ENCODE measurements at regions not wholly inside any gene's neighbourhood (a gene's known extent, or its start where the extent isn't known, plus 50 kb on each side); places are given as distances from the start of the nearest gene placed in this dataset.

DNA sequence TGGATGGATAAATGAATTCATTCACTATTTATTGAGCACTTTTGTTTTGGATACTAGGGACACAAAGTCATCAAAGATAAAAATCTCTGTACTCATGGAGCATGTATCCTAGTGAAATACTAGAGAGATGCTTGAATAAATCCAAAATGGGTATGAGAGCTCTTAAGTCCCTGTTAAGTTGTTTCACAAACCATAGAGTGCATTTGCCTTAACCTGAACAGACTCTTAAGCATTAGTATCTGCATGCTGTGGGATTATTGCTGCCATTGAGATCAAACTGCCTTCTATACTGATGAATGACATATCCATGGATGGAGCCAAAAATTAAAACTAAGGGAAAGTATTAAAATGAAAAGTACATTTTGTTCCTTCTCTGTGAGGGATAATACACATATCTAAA is 206.5 kb upstream of the KRR1 start:
- DNase-seq: no peak

DNA sequence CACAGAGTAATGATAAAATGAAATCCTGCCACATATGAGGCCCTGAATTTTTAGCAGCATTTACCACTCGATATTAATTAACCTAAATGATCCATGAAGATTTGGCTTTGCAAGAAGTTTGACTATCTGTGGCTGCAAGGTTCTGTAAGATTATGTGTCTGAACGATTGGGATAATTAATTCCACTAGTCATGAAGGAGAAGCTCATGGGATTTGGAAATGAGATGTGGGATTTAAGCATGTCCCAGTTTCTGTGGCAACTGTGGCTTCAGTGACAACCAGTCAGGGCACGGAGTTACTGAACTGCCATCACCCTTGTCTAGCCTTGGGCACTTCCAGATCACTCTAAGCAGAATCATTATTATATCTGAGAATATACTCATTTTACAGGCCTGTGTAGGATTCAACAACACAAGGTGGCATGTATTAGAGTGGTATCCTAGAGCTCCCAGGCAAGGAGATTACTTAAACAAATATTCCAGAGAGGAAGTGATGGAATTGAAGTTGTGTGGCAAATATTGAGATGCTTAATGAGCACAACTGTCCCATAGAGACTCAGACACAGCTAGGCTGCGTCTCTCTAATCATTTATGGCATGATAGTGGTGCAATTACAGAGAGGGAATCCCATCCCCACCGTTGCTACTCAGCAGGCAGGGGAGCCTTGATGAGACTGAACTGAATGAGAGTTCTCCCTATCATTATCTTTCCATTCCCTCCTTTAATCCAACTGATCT is 205.0 kb upstream of the KRR1 start:
- DNase-seq: no peak

DNA sequence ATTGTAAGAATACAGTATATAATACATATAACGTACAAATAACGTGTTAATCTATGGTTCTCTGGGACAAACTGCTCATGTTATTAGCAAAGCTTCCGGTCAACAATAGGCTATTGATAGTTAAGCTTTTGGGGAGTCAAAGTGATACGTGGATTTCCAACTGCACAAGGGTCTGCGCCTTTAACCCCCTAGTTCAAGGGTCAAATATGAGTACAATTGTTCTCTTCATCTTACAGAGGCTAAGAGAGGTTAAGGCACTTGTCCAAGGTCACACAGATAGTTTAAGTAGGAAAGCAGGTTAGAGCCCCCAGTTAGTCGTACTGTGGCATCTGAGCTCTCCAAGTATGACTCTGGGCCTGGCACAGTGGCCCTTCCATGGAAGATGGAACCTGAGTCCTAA is 204.3 kb upstream of the KRR1 start:
- DNase-seq: no peak

DNA sequence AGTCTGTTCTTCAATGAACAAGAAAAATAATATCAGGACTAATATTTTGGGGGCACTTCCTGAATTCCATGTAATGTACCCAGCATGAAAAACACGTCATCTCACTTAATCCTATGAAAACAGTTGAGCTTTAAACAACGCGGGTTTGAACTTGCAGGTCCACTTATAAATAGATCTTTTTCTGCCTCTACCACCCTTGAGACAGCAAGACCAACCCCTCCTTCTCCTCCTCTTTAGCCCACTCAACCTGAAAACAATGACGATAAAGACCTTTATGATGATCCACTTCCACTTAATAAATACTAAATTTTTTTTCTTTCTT is 203.9 kb upstream of the KRR1 start:
- DNase-seq: no peak

DNA sequence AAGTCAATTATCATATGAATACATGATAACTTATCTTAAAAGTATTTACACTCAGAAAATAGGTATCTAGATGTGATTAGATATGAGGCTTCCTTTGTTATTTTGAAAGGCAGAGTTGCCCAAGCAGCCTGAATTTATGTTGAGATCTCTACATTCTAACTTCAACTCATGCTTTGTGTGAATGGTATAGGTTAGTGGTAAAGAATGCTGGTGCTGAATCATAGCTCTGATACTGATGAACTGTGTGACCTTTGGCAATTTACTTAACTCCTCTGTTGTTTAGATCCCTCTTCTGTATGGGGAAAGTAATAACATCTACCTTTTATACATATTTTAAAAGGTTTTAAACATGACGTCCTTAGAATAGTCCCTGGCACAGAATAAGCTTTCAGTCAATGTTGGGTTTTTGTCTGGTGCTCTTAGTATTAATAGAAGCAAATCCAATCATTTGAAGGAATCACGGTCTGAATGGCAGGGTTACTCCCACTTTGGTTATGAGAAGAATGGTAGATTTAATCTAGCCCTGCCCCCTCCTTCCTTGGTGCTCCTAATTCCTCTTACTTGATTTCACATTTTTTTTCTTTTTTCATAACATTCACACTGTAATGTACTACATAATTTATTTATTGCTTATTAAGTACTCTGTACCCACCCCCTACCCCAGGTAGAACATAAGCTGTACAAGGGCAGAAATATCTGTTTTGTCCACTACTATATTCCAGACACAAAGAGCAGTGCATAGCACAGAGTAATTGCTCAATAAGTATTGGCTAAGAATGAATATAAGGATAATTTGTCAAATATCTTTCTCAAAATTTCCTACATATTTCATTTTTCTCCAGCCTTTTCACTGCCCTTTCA is 203.3 kb upstream of the KRR1 start:
- no peak for DNase-seq

DNA sequence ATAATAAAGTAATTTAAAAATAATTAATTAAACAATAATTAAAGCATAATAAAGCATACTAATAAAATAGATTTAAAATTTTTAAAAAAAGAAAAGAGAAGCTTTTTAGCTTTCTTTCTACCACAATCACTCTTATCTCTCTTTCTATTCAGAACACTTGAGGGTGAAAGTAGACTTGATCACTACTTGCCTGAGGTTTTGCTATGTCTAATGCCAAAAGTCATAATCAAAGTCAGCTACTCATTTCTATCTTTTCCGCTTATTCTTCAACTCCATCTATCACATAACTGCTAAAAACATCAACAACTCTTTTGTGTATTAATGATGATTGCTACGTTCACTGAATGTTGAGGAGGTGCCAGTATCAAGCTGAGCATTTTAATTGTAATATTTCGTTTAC is 202.0 kb upstream of the KRR1 start:
- DNase-seq: no peak

DNA sequence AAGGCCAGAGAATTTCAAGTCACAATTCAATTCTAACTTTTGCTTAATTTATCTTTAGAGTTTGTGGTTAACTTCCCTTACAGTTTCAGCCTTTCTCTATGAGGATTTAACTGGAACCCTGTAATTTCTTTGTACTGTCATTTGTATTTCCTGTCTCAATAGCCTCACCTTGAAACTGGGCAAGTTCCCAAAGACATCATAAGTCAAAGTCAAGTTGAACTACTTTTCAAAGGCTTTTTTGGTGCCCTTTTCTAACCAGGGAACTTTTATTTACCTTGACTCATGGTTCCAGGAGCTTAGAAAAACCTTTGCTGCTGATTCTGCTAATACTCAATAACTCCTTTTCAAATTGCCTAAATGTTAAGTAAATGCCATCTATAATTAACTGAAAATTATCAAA is 200.8 kb upstream of the KRR1 start:
- no peak for DNase-seq

DNA sequence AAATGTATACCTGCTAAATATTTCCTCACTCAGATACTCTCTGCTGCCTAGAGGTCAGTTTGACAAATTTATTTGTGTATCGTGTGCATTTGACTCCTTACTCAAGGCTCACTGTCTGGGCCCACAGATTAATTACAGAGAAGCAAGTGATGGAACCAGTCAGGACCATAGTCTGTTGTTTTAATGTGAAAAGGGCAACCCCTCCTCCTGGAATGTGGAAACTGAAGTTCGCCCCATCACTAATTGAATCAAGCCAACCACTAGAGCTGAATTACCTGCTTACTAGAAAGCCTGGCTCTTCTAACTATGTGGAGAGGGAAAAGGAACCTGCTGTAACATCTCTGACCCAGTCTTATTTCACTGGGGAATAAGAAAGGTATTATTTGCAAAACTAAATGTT is 199.9 kb upstream of the KRR1 start:
- no peak for DNase-seq

DNA sequence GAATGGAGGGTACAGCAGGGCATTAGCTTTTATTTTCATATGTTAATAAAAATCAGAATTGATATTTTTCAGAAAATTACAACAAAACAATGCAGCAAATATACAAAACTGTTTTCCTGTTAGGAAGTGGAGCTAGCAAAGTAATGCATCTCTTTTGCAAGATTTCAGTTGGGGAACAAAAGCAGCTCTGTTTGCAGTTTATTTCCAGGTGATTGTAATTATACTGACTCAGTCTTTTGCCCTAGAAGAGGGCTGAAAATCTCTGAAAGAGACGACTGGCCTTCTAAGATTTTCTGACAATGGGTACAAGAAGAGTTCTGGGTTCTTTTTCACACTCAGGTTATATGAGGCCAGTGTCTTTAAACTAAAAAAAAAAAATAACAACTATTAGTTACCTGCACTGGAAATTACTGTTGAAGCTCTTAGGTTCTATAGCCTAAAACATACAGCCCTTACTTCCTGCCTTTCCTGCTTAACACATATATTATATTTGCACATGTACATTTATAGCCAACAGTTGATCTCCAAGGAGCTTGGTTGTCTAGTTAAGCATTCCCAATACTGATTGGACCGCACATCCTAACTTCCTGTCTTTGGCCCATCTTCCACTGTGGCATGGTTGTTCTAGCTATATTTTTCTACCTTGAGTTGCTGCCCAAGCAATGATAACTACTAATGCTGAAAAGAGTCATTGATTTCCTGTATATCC is 199.1 kb upstream of the KRR1 start:
- DNase-seq: no peak

DNA sequence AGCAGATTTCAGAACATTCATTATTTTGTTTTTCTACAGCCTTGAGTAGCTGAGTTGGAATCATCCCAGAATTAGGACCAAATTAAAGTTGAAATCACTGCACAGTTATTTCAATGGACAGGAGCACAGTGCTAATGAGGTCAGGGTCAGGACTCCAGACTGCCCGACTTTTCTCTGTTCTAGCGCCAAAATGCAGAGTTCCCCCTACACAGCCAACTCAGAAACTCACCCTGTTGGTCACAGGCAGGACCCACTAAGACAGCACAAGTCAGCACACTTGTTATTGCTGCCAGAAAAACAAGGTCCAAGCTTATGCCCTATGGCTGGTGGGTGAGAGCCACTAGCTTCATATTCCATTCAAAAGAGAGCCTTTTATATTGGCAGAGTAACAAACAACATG is 198.1 kb upstream of the KRR1 start:
- DNase-seq: no peak

DNA sequence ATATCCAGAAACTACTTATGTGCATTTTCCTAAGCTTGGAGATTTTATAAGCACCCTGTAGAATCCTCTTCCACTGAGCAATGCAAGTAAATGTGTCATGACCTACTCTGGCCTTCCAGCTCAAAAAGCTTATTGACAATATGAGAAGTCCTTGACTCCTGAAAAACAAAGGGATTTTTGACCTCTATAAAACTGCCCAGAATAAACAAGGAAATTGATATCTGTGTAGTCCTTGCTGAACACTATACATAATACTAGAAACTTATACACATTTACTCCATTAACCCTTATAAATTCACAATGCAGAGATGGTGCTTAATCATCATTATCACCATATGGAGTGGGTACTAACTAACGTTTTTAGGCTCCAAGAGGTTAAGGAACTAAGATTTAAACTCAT is 197.4 kb upstream of the KRR1 start:
- no peak for DNase-seq

DNA sequence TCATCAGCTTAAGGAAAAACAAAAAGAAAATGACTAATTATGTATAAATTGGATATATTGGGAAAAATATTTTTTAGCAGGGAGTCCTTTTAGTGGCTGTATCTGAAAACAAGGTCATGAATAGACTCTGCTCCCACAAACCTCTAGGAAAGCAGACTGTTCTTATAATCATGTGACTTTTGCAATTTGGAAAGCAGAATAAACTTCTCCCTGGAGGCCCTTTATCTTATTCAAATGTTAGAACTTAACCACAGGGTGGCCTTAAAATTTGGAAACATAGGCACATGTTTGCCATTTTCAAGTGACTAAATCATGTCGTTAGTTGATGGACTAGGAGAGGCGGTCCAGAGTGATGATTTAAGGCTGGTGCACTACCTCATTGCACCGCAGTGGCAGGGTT is 196.6 kb upstream of the KRR1 start:
- no peak for DNase-seq

DNA sequence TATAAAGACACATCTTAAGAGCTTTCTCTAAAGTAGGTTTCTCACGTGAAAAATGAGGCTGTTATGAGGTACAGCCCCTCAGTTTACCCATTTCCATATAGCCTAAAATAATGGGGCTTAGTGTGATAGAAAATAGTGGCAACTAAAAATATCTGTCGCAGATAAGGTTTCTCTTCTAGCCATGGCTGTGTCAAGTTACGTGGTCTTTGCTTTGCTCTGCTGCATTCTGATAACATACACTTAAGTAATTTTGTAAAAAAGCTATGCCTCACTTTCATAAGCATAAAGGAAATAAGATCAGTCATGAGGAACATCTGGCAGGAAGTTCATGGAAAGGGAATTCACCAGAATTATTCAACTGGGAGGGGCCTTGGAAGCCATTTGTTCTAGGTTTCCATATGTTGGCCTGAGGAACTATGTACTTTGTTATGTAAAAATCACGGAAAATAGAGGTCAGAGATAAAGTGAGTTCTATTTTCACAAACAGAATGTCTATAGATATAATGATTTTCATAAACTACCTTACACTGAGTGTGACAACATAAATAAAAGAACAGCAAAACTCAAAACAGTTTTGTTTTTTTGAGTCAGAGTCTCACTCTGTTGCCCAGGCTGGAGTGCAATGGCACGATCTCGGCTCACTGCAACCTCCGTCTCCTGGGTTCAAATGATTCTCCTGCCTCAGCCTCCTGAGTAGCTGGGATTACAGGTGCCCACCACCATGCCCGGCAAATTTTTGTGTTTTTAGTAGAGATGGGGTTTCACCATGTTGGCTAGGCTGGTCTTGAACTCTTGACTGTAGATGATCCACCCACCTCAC is 195.6 kb upstream of the KRR1 start:
- peak; percentile 94 for DNase-seq

DNA sequence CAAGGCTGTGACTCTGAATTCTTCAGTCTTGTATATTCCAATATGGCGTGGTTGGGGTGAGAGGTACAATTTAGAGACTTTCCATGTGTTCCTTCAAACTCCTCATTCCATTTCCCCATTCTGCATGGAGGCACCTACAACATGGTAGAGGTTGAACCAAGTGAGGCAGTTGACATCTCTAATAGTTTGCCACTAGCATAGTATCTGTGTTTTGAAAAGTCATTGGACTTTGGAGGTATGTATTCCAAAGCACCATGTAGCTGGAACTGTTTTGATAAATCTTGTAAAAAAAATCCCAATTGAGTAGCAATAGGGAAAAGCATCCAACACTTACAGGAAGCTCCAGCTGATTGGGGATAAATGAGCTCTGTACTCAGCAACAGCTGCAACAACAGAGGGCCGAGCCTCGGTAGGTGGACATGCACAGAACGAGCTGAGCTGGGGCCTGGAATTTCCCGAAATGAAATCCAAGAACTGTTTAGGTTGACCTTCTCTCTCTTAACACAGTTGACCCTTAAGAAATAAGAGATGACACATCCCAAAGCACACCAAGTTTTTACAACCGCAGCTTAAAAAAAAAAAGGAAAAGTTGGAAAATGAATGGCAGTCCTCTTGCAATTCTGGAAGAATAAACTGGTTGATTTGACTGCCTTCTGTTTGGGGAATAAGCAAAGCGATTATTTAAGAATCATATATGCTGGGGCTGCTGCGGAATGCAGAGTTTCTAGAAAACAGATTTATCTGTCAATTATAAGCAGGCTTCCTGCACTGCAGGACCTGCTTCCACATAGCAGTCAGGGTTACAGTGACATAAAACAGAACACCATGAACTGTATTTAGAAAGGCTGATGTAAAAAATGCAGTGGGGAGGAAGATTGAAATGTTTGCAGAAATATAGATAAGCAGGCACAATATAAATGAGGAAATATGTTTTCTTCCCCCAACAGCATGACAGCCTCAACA is 194.6 kb upstream of the KRR1 start:
- peak; percentile 99 for DNase-seq

DNA sequence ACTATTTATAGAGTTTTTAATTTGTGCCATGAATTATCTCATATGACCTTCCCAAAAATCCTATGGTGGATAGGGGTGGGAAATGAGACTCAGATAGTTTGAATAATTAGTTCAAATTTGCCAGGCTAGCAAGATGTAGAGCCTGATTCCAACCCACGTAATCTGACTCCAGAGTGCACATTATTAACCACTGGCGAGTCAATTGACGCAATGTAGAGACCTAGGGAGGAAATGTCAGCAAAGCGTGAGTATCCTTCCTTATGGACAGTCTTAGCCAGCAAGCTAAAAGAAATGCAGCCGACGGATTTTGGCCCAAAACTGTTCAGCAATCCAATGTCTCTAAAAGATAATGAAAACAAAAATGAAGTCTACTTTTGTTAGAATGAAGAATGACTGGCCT is 193.3 kb upstream of the KRR1 start:
- DNase-seq: no peak

DNA sequence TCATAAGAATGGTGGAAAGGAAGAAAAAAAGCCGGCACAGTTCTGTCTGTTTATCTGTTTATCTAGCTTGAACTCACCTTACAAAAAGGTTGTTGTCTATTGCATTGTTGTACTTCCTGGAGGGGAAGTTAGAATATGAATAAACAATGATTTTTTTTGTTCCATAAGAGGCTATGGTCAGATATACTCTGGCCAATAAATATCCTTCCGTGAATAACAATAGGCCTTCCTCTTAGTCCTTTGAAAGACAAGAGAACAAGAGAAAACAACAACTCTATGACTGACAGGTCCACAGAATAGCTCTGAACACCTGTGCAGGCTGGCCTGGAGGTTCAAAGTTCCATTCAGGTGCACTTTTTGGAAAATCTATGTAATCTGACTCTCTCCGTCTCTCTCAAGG is 192.8 kb upstream of the KRR1 start:
- no peak for DNase-seq

DNA sequence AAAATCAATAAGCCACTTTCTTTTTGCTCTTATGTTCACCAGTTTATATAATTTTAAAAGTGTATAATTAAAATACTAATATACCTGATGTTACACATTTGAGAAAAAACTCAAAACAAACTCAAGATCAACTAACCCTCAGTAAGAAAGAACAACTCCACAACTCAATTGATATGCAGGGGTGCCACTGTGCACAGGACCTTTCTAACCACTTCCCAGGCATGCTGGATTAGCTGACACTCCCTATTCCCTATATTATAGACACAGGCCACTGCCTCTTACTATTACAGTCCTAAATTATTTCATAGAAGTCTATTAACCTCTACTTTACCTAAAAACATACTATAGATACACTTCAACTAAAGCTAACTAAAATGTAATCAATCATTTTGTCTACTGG is 191.7 kb upstream of the KRR1 start:
- no peak for DNase-seq

DNA sequence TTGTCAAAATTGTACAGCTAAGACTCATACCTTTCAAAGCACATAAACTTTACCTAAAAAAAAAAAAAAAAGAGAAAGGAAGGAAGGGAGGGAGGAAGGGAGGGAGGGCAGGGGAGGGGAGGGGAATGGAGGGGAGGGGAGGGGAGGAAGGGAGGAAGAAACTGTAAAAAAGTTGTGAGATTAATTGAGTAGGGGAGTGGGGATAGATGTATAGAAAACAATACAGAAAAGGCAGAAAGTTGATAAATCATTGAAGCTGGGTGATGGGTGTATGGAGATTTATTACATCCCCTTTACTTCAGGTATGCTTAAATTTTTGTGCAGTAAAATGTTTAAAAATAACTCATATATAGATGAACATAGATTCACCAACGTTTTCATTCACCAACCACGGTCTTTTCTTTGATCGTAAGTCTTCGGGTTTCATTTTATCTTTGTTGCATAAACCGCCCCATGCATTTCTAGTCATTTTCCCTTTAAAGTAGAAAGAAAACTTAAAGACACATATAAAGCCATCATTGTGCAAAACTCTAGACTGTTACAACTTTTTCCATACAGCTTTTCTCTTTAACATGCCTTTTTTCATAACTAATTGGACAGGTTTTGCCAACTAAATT is 191.2 kb upstream of the KRR1 start:
- DNase-seq: no peak

DNA sequence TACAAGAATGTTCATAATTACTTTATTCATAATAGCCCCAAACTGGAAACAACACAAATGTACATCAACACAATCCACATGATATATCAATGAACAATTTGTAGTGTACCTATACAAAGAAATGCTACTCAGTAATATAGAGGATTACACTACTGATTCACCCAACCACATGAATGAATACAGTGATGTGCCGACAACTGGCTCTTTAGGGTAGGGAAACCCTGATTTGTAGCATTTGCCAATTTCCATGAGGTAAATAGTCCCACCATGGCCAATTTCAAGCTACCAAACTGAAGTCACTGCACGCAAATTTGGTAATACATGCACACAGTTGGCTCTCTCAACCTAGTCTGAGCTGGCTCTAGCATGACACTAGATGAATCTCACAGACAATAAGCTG is 190.4 kb upstream of the KRR1 start:
- DNase-seq: no peak

DNA sequence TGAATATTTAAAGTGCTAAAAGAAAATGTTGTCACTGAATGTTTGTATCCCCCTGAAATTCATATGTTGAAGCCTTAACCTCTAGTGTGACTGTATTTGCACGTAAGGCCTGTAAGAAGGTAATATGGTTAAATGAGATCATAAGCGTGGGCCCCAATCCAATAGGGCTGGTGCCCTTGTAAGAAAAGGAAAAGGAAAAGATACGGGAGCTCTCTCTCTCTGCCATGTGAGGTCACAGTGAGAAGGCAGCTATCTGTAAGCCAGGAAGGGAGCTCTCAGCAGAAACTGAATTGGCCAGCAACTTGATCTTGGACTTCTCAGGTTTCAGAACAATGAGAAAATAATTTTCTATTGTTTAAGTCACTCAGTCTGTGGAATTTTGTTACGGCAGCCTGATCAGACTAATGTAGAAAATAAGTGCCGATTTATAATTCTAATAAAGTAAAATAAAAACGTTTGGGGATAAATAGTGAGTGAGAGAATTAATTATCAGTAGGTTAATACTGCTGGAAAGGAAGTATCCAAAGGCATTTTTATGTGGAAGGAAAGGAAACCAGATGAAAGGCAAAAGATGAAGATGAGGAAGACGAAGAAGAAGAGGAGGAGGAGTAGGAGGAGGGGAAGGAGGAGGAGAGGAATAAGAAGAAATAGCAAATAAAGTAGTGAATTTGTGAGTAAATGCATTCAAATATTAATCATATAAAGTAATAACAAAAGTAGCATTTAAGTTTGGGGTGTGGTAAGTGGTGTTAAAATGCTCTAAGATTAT is 188.5 kb upstream of the KRR1 start:
- DNase-seq: no peak

DNA sequence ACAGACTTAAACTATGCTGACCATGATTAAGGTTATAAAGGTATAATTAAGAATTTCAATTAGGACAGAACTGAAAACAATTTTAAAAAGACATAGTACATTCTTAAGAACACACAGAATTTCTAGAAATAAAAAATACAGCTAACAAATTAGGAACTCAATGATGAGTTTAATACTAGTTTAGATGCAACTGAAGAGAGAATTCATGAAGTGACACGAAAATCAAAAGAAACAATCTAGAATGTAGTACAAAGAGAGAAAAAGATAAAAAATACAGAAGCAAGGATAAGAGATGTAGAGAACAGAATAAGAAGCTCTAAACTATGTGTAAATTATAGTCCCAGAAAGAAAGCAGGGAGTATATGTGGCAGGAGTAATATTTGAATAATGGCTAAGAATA is 187.8 kb upstream of the KRR1 start:
- no peak for DNase-seq
